Activated naive CD8-positive, alpha-beta T cell (primary cell): ENCODE measurements at regions not wholly inside any gene's neighbourhood (a gene's known extent, or its start where the extent isn't known, plus 50 kb on each side); places are given as distances from the start of the nearest gene placed in this dataset.

Experiments used
- H3K27ac Mint-ChIP-seq: one replicate; pipeline ENCODE4 v1.8.0; 2021; ENCODE audit warnings: mixed read lengths
- H3K27me3 Mint-ChIP-seq: one replicate; pipeline ENCODE4 v1.8.0; 2021; ENCODE audit warnings: mixed read lengths
- H3K36me3 Mint-ChIP-seq: one replicate; pipeline ENCODE4 v1.8.0; 2021; ENCODE audit warnings: mixed read lengths
- H3K4me1 Mint-ChIP-seq: one replicate; pipeline ENCODE4 v1.8.0; 2021; ENCODE audit warnings: low read depth, mixed read lengths
- H3K4me3 Mint-ChIP-seq: one replicate; pipeline ENCODE4 v1.8.0; 2021; ENCODE audit warnings: mild to moderate bottlenecking, mixed read lengths
- H3K9me3 Mint-ChIP-seq: one replicate; pipeline ENCODE4 v1.8.0; 2021; ENCODE audit warnings: low read depth, mixed read lengths

- no peaks in the 10 kb centered on the region for H3K36me3 Mint-ChIP-seq
- H3K4me3 Mint-ChIP-seq: no peak overlapping the region
- H3K9me3 Mint-ChIP-seq: no peaks in the 10 kb centered on the region
- no peak overlapping the region for H3K27ac Mint-ChIP-seq
- no peaks in the 10 kb centered on the region for H3K27me3 Mint-ChIP-seq
- H3K4me1 Mint-ChIP-seq: peaks cover 66% of the 10 kb centered on the region
Observed at GRCh38 chr3:107977221-107978130, 113.4 kb downstream of the CD47 start.

- Mint-ChIP-seq H3K4me1 (peaks cover 63% of the 10 kb centered on the region), H3K9me3 (no peaks in the 10 kb centered on the region), H3K36me3 (no peaks in the 10 kb centered on the region), H3K4me3 (peak overlapping the region; percentile 36), H3K27ac (peak overlapping the region; percentile 61), H3K27me3 (no peaks in the 10 kb centered on the region)
Observed at GRCh38 chr3:107976202-107976800, 114.5 kb downstream of the CD47 start.

GRCh38 chr3:107975529-107976201 lies 115.2 kb downstream of the CD47 start:
- H3K9me3 Mint-ChIP-seq: no peaks in the 10 kb centered on the region
- H3K27me3 Mint-ChIP-seq: no peaks in the 10 kb centered on the region
- peak overlapping the region; percentile 36 for H3K4me3 Mint-ChIP-seq
- peaks cover 59% of the 10 kb centered on the region for H3K4me1 Mint-ChIP-seq
- no peaks in the 10 kb centered on the region for H3K36me3 Mint-ChIP-seq
- H3K27ac Mint-ChIP-seq: peak overlapping the region; percentile 61

- Mint-ChIP-seq H3K27ac (no peak overlapping the region), H3K4me3 (no peak overlapping the region), H3K36me3 (no peaks in the 10 kb centered on the region), H3K27me3 (no peaks in the 10 kb centered on the region), H3K9me3 (no peaks in the 10 kb centered on the region), H3K4me1 (peaks cover 50% of the 10 kb centered on the region)
Observed at GRCh38 chr3:107973961-107974360, 116.9 kb downstream of the CD47 start.

GRCh38 chr3:107973152-107973551 lies 117.7 kb downstream of the CD47 start:
- H3K4me1 Mint-ChIP-seq: peaks cover 42% of the 10 kb centered on the region
- H3K27ac Mint-ChIP-seq: no peak overlapping the region
- H3K9me3 Mint-ChIP-seq: no peaks in the 10 kb centered on the region
- H3K4me3 Mint-ChIP-seq: no peak overlapping the region
- no peaks in the 10 kb centered on the region for H3K27me3 Mint-ChIP-seq
- H3K36me3 Mint-ChIP-seq: no peaks in the 10 kb centered on the region

GRCh38 chr3:107970993-107971580 lies 119.7 kb downstream of the CD47 start:
- H3K4me3 Mint-ChIP-seq: no peak overlapping the region
- no peaks in the 10 kb centered on the region for H3K27me3 Mint-ChIP-seq
- H3K27ac Mint-ChIP-seq: no peak overlapping the region
- H3K36me3 Mint-ChIP-seq: no peaks in the 10 kb centered on the region
- H3K4me1 Mint-ChIP-seq: peaks cover 21% of the 10 kb centered on the region
- no peaks in the 10 kb centered on the region for H3K9me3 Mint-ChIP-seq

GRCh38 chr3:107969994-107970819 lies 120.6 kb downstream of the CD47 start:
- Mint-ChIP-seq H3K27me3 (no peaks in the 10 kb centered on the region), H3K27ac (peak overlapping the region; percentile 22), H3K9me3 (no peaks in the 10 kb centered on the region), H3K4me3 (no peak overlapping the region), H3K4me1 (peaks cover 13% of the 10 kb centered on the region), H3K36me3 (no peaks in the 10 kb centered on the region)

- Mint-ChIP-seq H3K9me3 (no peaks in the 10 kb centered on the region), H3K27ac (no peak overlapping the region), H3K4me3 (no peak overlapping the region), H3K4me1 (peaks cover 8% of the 10 kb centered on the region), H3K36me3 (no peaks in the 10 kb centered on the region), H3K27me3 (no peaks in the 10 kb centered on the region)
Observed at GRCh38 chr3:107969525-107969924, 121.3 kb downstream of the CD47 start.

GRCh38 chr3:107966276-107966675 lies 124.6 kb downstream of the CD47 start:
- Mint-ChIP-seq H3K27me3 (no peaks in the 10 kb centered on the region), H3K4me1 (peaks cover 12% of the 10 kb centered on the region), H3K4me3 (no peak overlapping the region), H3K36me3 (no peaks in the 10 kb centered on the region), H3K27ac (no peak overlapping the region), H3K9me3 (no peaks in the 10 kb centered on the region)

- Mint-ChIP-seq H3K9me3 (no peaks in the 10 kb centered on the region), H3K4me3 (no peak overlapping the region), H3K27me3 (no peaks in the 10 kb centered on the region), H3K27ac (no peak overlapping the region), H3K4me1 (peaks cover 11% of the 10 kb centered on the region), H3K36me3 (no peaks in the 10 kb centered on the region)
Observed at GRCh38 chr3:107965136-107965655, 125.6 kb downstream of the CD47 start.

- Mint-ChIP-seq H3K27me3 (no peaks in the 10 kb centered on the region), H3K27ac (no peak overlapping the region), H3K36me3 (no peaks in the 10 kb centered on the region), H3K4me3 (no peak overlapping the region), H3K9me3 (no peaks in the 10 kb centered on the region), H3K4me1 (peaks cover 4% of the 10 kb centered on the region)
Observed at GRCh38 chr3:107963581-107963980, 127.2 kb downstream of the CD47 start.

- Mint-ChIP-seq H3K27ac (no peak overlapping the region), H3K36me3 (no peaks in the 10 kb centered on the region), H3K27me3 (no peaks in the 10 kb centered on the region), H3K4me1 (peaks cover 4% of the 10 kb centered on the region), H3K9me3 (no peaks in the 10 kb centered on the region), H3K4me3 (no peak overlapping the region)
Observed at GRCh38 chr3:107962946-107963345, 127.9 kb downstream of the CD47 start.

- H3K4me1 Mint-ChIP-seq: peaks cover 10% of the 10 kb centered on the region
- no peak overlapping the region for H3K27ac Mint-ChIP-seq
- no peaks in the 10 kb centered on the region for H3K9me3 Mint-ChIP-seq
- H3K4me3 Mint-ChIP-seq: no peak overlapping the region
- no peaks in the 10 kb centered on the region for H3K36me3 Mint-ChIP-seq
- H3K27me3 Mint-ChIP-seq: no peaks in the 10 kb centered on the region
Observed at GRCh38 chr3:107962037-107962436, 128.8 kb downstream of the CD47 start.

GRCh38 chr3:107959550-107960154 lies 131.2 kb downstream of the CD47 start:
- Mint-ChIP-seq H3K9me3 (no peaks in the 10 kb centered on the region), H3K4me3 (no peak overlapping the region), H3K36me3 (no peaks in the 10 kb centered on the region), H3K4me1 (peaks cover 19% of the 10 kb centered on the region), H3K27me3 (no peaks in the 10 kb centered on the region), H3K27ac (no peak overlapping the region)
